ENCODE measurements at regions not wholly inside any gene's neighbourhood (a gene's known extent, or its start where the extent isn't known, plus 50 kb on each side); places are given as distances from the start of the nearest gene placed in this dataset.

DNA sequence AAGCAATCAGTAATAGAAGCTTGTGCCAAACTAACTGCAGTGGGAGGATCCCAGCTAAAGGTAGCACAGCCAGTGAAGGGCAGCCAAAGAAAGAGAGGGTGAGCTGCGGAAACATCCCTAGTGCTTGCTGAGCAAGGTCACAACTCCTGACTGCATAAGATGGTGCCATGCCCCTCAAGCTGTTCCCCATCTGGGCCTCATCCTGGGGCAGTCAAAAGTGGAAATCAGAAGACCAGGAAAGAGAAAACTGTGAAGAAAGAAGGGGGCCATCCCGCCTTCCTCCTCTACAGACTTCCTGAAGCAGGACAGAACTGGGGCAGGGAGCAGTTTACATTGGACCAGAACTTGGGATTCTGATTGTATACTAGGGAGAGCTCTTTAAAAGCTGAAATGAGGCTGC is 159.2 kb downstream of the TNFSF13B start:
- WGBS (ENCODE audit: low lambda C conversion rate), result 3% methylated on average over 2 of the region's 2 CpGs
- Histone ChIP-seq H3K9me3 (ENCODE audit: low read length) (no peaks in the 10 kb centered on the region), H2AFZ (ENCODE audit: low read length) (no peak overlapping the region), H3K36me3 (replicated peaks in 1 of 2; ENCODE audit: control insufficient read depth in 1 of 2, insufficient read depth in 2 of 2, low read length in 2 of 2) (no peaks in the 10 kb centered on the region), H3K4me3 (replicated peaks in 1 of 3; ENCODE audit: insufficient read depth in 1 of 3, low read depth in 2 of 3, low read length in 3 of 3) (no peak overlapping the region), H3K4me2 (ENCODE audit: low read depth, low read length) (no peak overlapping the region), H3K79me2 (ENCODE audit: insufficient read depth, low read length) (no peaks in the 10 kb centered on the region), H3K4me1 (ENCODE audit: insufficient read depth, low read length) (no peaks in the 10 kb centered on the region), H3K27ac (ENCODE audit: extremely low read length, insufficient read depth, low read length) (no peak overlapping the region), H3K9ac (ENCODE audit: insufficient read depth, low read depth, low read length) (no peak overlapping the region), H4K20me1 (ENCODE audit: insufficient read depth, low read length) (no peaks in the 10 kb centered on the region), H3K27me3 (ENCODE audit: control insufficient read depth in 1 of 2, insufficient read depth in 2 of 2, low read length in 2 of 2) (no peaks in the 10 kb centered on the region)
- ChIA-PET CTCF (ENCODE audit: low intra/inter-chr PET ratio, low total read pairs) (no interaction called here), POLR2A (no interaction called here)
- DNase-seq (ENCODE audit: low spot score), result no peak
- intact Hi-C loops (cut with micrococcal nuclease; ENCODE audit: unreplicated experiment) (no loop called here), in situ Hi-C loops (cut with HindIII; ENCODE audit: extremely low pct_ligation_motif_present, low pct_unique_long_range_greater_than_20kb) (no loop called here)
- TF ChIP-seq, protein P1, sequence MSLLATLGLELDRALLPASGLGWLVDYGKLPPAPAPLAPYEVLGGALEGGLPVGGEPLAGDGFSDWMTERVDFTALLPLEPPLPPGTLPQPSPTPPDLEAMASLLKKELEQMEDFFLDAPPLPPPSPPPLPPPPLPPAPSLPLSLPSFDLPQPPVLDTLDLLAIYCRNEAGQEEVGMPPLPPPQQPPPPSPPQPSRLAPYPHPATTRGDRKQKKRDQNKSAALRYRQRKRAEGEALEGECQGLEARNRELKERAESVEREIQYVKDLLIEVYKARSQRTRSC (CRISPR knock-in tag; IDR thresholded peaks at IDR 0.05; ENCODE audit: low read depth), result no peak
- TF ChIP-seq, protein P2, sequence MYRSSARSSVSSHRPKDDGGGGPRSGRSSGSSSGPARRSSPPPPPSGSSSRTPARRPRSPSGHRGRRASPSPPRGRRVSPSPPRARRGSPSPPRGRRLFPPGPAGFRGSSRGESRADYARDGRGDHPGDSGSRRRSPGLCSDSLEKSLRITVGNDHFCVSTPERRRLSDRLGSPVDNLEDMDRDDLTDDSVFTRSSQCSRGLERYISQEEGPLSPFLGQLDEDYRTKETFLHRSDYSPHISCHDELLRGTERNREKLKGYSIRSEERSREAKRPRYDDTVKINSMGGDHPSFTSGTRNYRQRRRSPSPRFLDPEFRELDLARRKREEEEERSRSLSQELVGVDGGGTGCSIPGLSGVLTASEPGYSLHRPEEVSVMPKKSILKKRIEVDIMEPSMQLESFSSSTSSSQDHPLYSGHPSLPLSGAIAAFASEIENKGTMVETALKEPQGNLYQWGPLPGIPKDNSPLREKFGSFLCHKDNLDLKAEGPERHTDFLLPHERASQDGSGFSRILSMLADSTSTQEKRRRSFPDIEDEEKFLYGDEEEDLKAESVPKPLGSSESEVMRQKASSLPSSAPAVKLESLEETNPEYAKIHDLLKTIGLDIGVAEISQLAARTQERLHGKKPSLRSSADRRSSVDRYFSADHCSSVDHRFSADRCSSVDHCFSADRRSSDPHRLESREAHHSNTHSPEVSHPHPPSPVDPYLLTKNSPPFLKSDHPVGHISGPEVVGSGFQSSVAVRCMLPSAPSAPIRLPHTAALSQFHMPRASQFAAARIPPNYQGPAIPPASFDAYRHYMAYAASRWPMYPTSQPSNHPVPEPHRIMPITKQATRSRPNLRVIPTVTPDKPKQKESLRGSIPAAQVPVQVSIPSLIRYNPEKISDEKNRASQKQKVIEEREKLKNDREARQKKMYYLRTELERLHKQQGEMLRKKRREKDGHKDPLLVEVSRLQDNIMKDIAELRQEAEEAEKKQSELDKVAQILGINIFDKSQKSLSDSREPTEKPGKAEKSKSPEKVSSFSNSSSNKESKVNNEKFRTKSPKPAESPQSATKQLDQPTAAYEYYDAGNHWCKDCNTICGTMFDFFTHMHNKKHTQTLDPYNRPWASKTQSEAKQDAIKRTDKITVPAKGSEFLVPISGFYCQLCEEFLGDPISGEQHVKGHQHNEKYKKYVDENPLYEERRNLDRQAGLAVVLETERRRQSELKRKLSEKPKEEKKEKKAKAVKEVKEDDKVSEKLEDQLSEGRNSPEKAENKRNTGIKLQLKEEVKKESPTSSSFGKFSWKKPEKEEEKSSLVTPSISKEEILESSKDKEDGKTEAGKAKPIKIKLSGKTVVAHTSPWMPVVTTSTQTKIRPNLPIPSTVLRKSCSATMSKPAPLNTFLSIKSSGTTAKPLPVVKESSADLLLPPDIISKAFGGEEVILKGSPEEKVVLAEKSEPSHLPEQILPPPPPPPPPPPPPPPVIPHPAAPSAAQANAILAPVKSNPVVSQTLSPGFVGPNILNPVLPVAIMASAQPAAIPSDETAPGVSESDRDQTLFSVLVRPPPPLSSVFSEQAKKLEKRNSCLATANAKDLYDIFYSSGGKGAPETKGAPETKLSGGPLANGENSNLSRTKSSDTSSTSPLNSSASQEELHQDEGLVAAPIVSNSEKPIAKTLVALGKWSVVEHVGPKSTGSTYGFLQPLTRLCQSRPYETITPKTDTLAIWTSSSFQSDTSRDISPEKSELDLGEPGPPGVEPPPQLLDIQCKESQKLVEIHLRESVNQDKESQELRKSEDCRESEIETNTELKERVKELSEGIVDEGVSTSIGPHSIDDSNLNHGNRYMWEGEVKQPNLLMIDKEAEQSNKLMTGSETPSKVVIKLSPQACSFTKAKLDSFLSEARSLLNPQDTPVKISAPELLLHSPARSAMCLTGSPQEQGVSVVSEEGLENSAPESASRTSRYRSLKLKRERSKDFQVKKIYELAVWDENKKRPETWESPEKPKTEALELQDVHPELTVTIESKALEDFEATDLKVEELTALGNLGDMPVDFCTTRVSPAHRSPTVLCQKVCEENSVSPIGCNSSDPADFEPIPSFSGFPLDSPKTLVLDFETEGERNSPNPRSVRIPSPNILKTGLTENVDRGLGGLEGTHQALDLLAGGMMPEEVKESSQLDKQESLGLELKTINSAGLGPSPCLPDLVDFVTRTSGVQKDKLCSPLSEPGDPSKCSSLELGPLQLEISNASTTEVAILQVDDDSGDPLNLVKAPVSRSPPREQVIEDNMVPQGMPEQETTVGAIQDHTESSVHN (CRISPR knock-in tag; IDR thresholded peaks at IDR 0.05), result no peak
- FAIRE-seq, result no peak
- BruUV-seq (replicated peaks), result no TSS peak
- ATAC-seq, result no peak
